Esophagus muscularis mucosa (tissue), 4 donors: ENCODE measurements at regions not wholly inside any gene's neighbourhood (a gene's known extent, or its start where the extent isn't known, plus 50 kb on each side); places are given as distances from the start of the nearest gene placed in this dataset.

Experiments used
- CTCF ChIP-seq, 3 experiments: fragments of 200-600 bp in 2 of 3; fragments of 450-650 bp in 1 of 3; sonication (generic) in 2 of 3; IDR thresholded peaks; one replicate each; pipeline ENCODE4 v1.5.1; 2017 to 2019; ENCODE audit warnings: antibody characterized with exemption in 3 of 3, mild to moderate bottlenecking in 2 of 3, moderate library complexity in 1 of 3
- EP300 ChIP-seq: sonication (generic); formaldehyde crosslinking; IDR thresholded peaks from one replicate; pipeline ENCODE4 v1.6.1; 2017; ENCODE audit warnings: antibody characterized with exemption
- POLR2AphosphoS5 ChIP-seq, 2 donors: sonication (generic); formaldehyde crosslinking; IDR thresholded peaks; one replicate each; pipeline ENCODE4 v1.6.1; 2017; ENCODE audit warnings: antibody characterized with exemption in 2 of 2

GRCh38 chr5:168104350-168104749, 187.1 kb upstream of the WWC1 start:
- no peak for TF ChIP-seq CTCF (IDR thresholded peaks at IDR 0.05)
- TF ChIP-seq EP300, result no peak
- TF ChIP-seq POLR2AphosphoS5 (IDR thresholded peaks at IDR 0.05), result no peak
